Right lobe of liver (tissue), 4 donors: ENCODE measurements at regions not wholly inside any gene's neighbourhood (a gene's known extent, or its start where the extent isn't known, plus 50 kb on each side); places are given as distances from the start of the nearest gene placed in this dataset.

Experiments used
- CTCF ChIP-seq, 4 donors: fragments of 200-600 bp in 3 of 4; fragments of 450-650 bp in 1 of 4; IDR thresholded peaks; one replicate each; pipeline versions ENCODE4 v1.5.1 to v1.8.0; 2016 to 2022; ENCODE audit warnings: antibody characterized with exemption in 4 of 4, mild to moderate bottlenecking in 2 of 4
- POLR2A ChIP-seq: fragments of 450-650 bp; IDR thresholded peaks from one replicate; pipeline ENCODE4 v1.6.1; 2017; ENCODE audit warnings: antibody characterized with exemption, mild to moderate bottlenecking
- donor health status: DM: no; HTN: no; CAD: no.
- donor health status: DM: no; HTN: no; CAD: no.
- donor health status: DM: no; HTN: yes; CAD: no.

- TF ChIP-seq CTCF (IDR thresholded peaks at IDR 0.05) = no peak
- no peak for TF ChIP-seq POLR2A
Measured at GRCh38 chr4:41363384-41363981, 106.8 kb downstream of the UCHL1 start.
